T-helper 1 cell (primary cell): ENCODE measurements at regions not wholly inside any gene's neighbourhood (a gene's known extent, or its start where the extent isn't known, plus 50 kb on each side); places are given as distances from the start of the nearest gene placed in this dataset.

Source experiments
- DNase-seq, 5 donors: peaks; one replicate each; pipeline ENCODE4 v3.0.0-alpha.2; 2012 to 2020

GRCh38 chr2:173590276-173590861 is 235.7 kb downstream of the CDCA7 start:
- DNase-seq, result no peak

DNA sequence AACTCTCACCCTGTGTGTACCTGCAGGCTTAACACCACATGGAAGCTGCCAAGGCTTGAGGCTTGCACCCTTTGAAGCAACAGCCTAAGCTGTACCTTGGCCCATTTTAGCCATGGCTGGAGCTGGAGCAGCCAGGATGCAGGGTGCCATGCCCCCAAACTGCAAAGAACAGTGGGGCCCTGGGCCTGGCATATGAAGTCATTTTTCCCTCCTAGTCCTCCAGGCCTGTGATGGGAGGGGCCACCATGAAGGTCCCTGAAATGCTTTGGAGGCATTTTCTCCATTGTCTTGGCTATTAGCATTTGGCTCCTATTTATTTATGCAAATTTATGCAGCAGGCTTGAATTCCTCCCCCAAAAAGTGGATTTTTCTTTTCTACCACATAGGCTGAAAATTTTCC is 238.4 kb downstream of the CDCA7 start:
- DNase-seq, result no peak

DNA sequence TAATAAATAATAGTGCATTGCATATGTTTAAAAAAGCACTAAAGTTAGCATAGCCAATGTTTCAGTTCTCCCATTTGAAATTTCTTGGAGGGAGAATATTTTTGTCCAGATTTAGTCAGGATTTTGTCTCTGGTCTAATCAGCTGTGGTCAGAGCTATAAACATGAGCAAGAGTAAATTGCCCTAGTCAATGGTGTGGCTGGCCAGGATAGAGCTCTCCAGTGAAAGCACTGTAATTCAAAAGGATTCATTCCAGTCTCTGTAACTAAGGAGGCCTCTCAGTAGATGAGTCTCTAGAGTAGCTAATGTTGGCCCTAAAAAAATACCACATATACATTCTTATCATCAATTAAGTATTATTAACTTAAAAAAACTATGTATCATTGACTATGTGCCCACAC is 241.6 kb downstream of the CDCA7 start:
- DNase-seq, result no peak

- no peak for DNase-seq
These were observed 243.9 kb downstream of the CDCA7 start for GRCh38 chr2:173598525-173598924.

- no peak for DNase-seq
These were observed 245.2 kb downstream of the CDCA7 start for GRCh38 chr2:173599821-173600359.

GRCh38 chr2:173602153-173602795 is 247.6 kb downstream of the CDCA7 start:
- no peak for DNase-seq

DNA sequence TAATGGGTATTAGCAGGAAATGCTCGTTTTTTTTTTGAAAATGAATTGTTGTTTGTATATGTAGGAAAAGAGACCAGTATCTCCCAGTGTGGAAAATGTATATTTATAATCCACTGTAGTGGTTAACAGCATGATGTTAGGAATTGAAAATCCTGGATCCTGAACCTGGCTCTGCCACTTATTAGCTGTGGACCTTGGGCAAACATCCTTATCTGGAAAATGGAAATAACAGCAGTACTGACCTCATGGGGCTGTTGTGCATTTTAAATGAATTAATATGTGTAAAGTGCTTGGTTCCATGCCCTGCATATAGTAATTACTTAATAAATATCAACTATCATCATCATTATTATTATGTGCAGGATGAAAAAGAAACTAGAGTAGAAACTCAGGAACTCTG is 251.3 kb downstream of the CDCA7 start:
- no peak for DNase-seq

DNA sequence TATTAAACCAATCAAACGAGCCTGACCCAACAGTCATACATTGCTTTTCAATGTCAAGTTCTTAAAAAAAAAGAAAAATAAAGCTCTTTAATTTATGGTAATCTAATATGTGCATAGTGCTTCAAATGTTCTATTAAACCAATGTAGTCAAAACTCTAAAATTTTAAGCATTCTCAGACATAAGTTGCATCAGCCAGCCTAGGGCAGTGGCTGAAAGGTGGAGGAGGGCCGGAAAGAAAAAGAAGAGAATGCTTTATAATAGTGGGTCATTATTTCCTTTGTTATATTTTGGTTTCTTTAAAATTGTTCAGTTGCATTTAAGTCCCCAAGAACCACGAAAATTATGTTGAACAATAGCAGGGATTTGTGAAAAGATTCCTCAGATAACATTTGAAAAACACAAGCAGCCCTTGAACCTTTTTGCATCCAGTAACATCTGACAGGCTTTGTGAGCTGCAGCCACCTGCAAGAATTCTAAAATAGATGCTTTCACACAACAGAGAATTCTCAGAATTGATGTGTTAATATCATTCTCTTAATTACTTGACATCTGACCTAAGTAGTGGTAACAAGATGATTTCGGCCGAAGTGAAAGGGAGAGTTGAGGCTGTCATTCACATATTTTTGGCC is 252.1 kb downstream of the CDCA7 start:
- no peak for DNase-seq

- no peak for DNase-seq
These were observed 253.1 kb downstream of the CDCA7 start for GRCh38 chr2:173607606-173608311.

GRCh38 chr2:173611121-173611520 is 256.4 kb downstream of the CDCA7 start:
- DNase-seq, result no peak

DNA sequence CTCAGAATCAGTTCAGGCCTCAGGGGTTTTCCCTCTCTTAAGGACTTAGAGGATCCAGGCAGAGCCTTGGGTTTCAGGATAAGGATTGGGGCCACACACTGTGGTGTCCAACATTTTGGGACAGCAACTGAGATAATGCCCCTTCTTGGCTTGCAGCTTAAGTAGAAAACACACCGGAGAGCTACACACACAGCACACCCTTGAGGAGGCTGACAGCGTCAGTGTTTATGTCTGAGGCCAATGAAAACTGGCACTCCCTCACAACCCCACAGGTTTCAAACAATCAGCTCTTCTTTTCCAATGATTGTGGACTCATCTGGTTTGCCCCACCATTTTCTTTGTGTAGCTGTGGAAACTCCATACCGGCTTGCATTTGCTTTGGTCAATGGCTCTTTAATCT is 257.7 kb downstream of the CDCA7 start:
- DNase-seq, result no peak

DNA sequence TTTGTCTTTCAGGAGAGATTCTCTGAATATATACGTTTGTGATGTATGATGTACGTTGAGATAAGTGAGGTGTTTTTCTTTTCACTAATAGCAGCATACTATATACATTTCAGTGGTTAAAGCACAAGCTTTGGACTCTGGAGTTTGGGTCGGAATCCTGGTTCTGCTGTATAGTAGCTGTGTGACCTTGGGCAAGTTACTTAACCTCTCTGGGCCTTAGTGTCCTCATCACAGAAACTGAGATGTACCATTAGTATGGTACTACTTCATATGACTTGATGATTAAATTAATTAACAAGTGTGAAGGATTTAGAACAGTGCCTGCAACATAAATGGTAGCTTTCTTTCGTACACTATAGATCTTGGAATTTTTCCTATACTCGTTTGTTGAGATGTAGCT is 258.7 kb downstream of the CDCA7 start:
- no peak for DNase-seq

GRCh38 chr2:173614265-173614930 is 259.7 kb downstream of the CDCA7 start:
- no peak for DNase-seq

DNA sequence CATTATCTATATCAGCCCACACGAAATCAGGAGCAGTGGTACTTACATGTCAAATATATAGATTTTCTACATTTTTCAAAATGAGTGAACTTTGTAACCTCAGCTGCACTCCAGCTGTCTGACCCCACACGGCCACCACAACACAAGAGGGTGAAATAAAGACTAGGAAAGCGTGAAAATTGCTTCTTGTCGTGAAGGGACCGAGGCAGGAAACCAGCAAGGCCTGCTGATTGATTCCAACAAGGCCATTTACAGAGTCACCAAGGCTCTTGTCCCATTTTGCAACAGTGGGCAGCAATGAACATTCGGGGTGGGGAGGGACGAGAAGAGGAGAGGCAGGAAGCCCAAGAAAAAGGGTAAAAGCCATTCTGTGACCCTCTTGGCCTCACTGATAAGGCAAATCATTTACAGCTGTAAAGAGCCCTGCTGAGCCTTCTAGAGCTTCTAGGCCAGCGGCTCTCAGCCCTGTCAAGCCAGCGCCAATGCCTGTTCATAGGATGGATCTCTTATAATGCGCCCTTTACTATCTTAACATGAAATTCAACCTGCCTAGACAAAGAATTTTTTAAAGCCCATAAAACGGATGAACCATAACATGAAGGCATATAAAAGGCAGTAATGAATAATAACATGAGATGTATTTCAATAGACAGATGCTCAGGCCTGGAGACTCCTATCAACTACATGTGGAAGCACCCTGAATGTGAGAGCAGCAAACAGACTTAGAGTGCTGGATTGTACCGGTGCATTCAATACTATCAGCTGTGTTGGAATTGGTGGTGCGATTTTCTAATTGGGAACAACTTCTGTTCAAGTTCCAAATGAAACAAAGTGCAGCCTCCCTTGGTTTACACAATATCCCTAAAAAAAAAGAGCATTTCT is 269.0 kb downstream of the CDCA7 start:
- DNase-seq, result no peak

DNA sequence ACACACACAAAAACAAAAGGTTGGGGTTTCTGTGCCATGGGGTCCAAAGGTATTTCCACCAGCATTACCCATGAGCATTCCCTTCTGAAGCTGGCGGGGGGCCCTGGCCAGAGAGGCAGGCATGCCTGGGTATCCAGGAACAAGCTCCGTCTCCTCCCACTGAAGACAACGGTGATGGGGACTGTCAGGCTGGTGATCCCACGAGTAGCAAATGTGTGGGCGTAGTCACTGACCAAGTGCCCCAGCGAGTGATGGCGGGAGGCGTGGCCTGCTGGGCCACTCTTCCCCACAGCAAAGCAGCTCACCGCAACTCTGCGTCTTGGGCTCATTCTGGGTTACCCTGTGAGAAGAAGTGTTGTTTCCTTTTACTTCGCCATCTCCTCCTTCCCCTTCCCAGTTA is 270.6 kb downstream of the CDCA7 start:
- no peak for DNase-seq

DNA sequence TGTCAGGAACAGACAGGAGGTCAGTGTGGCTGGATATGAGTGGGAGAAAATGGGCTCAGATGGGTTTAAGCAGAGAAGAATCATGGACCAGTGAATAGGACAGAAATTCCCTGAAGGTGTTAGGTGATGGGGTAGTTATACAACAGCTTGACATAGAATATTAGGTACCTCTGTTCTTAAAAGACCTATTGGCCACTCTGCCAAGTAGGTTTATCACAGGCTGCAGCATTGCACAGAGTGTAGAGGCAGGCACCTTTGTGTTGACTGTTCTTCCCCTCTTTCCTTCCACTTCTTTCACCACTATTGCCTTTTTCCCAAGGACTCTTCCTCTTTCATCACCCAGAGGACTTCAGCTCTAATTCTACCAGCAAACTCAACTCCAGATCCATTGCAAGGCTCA is 274.4 kb downstream of the CDCA7 start:
- DNase-seq, result no peak

- no peak for DNase-seq
These were observed 275.9 kb downstream of the CDCA7 start for GRCh38 chr2:173630425-173631126.

- DNase-seq, result no peak
These were observed 276.4 kb downstream of the CDCA7 start for GRCh38 chr2:173631127-173631460.

DNA sequence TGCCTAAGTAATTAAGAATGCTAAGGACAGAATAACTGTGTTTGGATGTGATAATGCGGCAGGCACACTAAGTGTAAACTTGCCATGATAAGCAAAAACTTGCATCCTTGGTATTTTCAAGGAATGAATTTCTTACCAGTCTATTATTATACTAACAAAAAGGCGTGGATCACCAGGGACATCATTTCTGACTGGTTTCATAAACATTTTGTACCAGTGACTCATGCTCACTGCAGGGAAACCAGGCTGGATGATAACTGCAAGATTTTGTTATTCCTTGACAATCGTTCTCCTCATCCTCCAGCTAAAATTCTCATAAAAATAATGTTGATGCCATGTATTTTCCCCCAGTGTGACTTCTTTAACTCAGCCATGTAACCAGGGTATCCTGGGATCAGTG is 289.5 kb downstream of the CDCA7 start:
- no peak for DNase-seq

GRCh38 chr2:173647681-173648311 is 293.1 kb downstream of the CDCA7 start:
- DNase-seq, result no peak

DNA sequence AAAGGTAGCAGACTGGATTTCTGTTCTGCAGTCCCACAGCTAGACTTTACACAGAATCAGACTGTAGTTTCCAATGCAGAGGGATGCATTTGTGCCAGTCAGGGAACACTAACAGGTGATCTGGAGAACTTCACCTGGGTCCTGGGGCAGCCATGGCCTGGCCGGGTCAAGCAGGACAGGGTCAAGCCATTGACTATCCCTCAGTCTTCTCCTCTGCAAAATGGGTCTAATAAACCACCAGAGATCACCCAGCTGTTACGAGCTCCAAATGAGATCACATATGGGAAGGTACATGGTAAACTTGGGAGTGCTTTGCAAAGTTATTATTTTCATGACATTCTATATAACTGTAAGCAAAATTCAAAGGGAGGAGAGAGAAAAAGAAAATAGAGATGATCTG is 294.1 kb downstream of the CDCA7 start:
- DNase-seq, result no peak
